Keratinocyte (primary cell): ENCODE measurements at regions not wholly inside any gene's neighbourhood (a gene's known extent, or its start where the extent isn't known, plus 50 kb on each side); places are given as distances from the start of the nearest gene placed in this dataset.

Experiments
- DNase-seq: peaks from one replicate; pipeline ENCODE4 v3.0.0-alpha.2; 2011; ENCODE audit warnings: low read depth, missing footprints, low spot score
- FAIRE-seq: peaks from 2 replicates; lab custom pipeline; 2011; peaks lifted over from hg19 to GRCh38; lab: Jason Lieb, UNC
- H2AFZ ChIP-seq: 2 replicates; pipeline ENCODE4 v1.6.0; 2012; ENCODE audit warnings: low read length, control low read depth, inconsistent platforms; ENCODE audit not compliant: control insufficient read depth
- H3K27ac ChIP-seq: 2 replicates; pipeline ENCODE4 v1.5.1; 2011; ENCODE audit warnings: low read length; ENCODE audit not compliant: control insufficient read depth, insufficient read depth
- H3K27me3 ChIP-seq: 3 replicates; pipeline ENCODE4 v1.6.0; 2011; ENCODE audit warnings: low read length; ENCODE audit not compliant: control insufficient read depth, insufficient read depth; ENCODE audit errors: extremely low read depth
- H3K36me3 ChIP-seq, 2 experiments: 2 replicates in 1 of 2; 3 replicates in 1 of 2; pipeline ENCODE4 v1.5.1; 2011; ENCODE audit warnings: low read length in 2 of 2, mild to moderate bottlenecking in 1 of 2; ENCODE audit not compliant: control insufficient read depth in 2 of 2, insufficient read depth in 2 of 2; ENCODE audit errors: extremely low read depth in 1 of 2
- H3K4me1 ChIP-seq: 3 replicates; pipeline ENCODE4 v1.5.1; 2011; ENCODE audit warnings: low read length; ENCODE audit not compliant: control insufficient read depth, insufficient read depth; ENCODE audit errors: extremely low read depth
- H3K4me2 ChIP-seq: 3 replicates; pipeline ENCODE4 v1.6.0; 2011; ENCODE audit warnings: low read depth, low read length; ENCODE audit not compliant: control insufficient read depth, insufficient read depth; ENCODE audit errors: extremely low read depth
- H3K4me3 ChIP-seq, 3 experiments: fragments of 200-600 bp in 1 of 3; sonication (generic) in 1 of 3; 2 replicates in 2 of 3; 3 replicates in 1 of 3; pipeline ENCODE4 v1.5.1; 2011 to 2016; ENCODE audit warnings: low read length in 3 of 3, mild to moderate bottlenecking in 3 of 3, control low read depth in 2 of 3, inconsistent platforms in 1 of 3, low read depth in 1 of 3, mixed read lengths in 1 of 3, mixed run types in 1 of 3, moderate library complexity in 1 of 3; ENCODE audit not compliant: control insufficient read depth in 2 of 3, insufficient read depth in 2 of 3; ENCODE audit errors: extremely low read depth in 1 of 3
- H3K79me2 ChIP-seq: 2 replicates; pipeline ENCODE4 v1.6.0; 2012; ENCODE audit warnings: low read length; ENCODE audit not compliant: control insufficient read depth, insufficient read depth
- H3K9ac ChIP-seq: 3 replicates; pipeline ENCODE4 v1.6.0; 2011; ENCODE audit warnings: low read length; ENCODE audit not compliant: control insufficient read depth, insufficient read depth; ENCODE audit errors: extremely low read depth
- H3K9me1 ChIP-seq: 3 replicates; pipeline ENCODE4 v1.6.0; 2011; ENCODE audit warnings: low read length; ENCODE audit not compliant: control insufficient read depth, insufficient read depth; ENCODE audit errors: extremely low read depth
- H3K9me3 ChIP-seq: 2 replicates; pipeline ENCODE4 v1.5.1; 2012; ENCODE audit warnings: low read depth, low read length; ENCODE audit not compliant: control insufficient read depth
- H4K20me1 ChIP-seq: 3 replicates; pipeline ENCODE4 v1.6.0; 2011; ENCODE audit warnings: low read length; ENCODE audit not compliant: control insufficient read depth, insufficient read depth; ENCODE audit errors: extremely low read depth
- CTCF ChIP-seq, 3 experiments: IDR thresholded peaks in 1 of 3; conservative IDR thresholded peaks in 1 of 3; optimal IDR thresholded peaks in 1 of 3; 2 replicates in 2 of 3; 3 replicates in 1 of 3; pipeline versions ENCODE3 to v1.5.1; 2011; ENCODE audit warnings: low read length in 3 of 3, mild to moderate bottlenecking in 3 of 3, moderate library complexity in 2 of 3, control low read depth in 1 of 3, inconsistent platforms in 1 of 3; ENCODE audit not compliant: insufficient read depth in 2 of 3; ENCODE audit errors: extremely low read depth in 1 of 3
- EZH2 ChIP-seq: IDR thresholded peaks from one replicate; pipeline ENCODE4 v1.6.1; 2012; ENCODE audit warnings: inconsistent platforms, mild to moderate bottlenecking, low read length, moderate library complexity
- dilution Hi-C: fragments of 300-500 bp; cut with MboI; formaldehyde crosslinking; loops from one replicate; pipeline ENCODE4 v1.7.0; 2020; ENCODE audit warnings: low sequenced_read_pairs; ENCODE audit not compliant: extremely low pct_ligation_motif_present

GRCh38 chr6:11292091-11292490 is 59.6 kb upstream of the NEDD9 start:
- no peaks in the 10 kb centered on the region for H3K9me3 ChIP-seq
- no peaks in the 10 kb centered on the region for H3K36me3 ChIP-seq
- DNase-seq: no peak
- no peak overlapping the region for H2AFZ ChIP-seq
- no peak overlapping the region for H3K9ac ChIP-seq
- H3K4me3 ChIP-seq: no peak overlapping the region
- no peaks in the 10 kb centered on the region for H3K4me1 ChIP-seq
- FAIRE-seq: no peak
- no peak overlapping the region for H3K4me2 ChIP-seq
- no peaks in the 10 kb centered on the region for H3K27me3 ChIP-seq
- no peaks in the 10 kb centered on the region for H3K9me1 ChIP-seq
- no peaks in the 10 kb centered on the region for H4K20me1 ChIP-seq
- TF ChIP-seq CTCF (optimal IDR thresholded peaks at IDR 0.05 in 1 of 3, IDR thresholded peaks at IDR 0.05 in 1 of 3, conservative IDR thresholded peaks at IDR 0.05 in 1 of 3; ENCODE audit: extremely low read depth in 1 of 3, insufficient read depth in 2 of 3, low read length in 3 of 3) (no peak), EZH2 (no peak)
- no peaks in the 10 kb centered on the region for H3K79me2 ChIP-seq
- dilution Hi-C loops: no loop called here
- H3K27ac ChIP-seq: no peak overlapping the region

GRCh38 chr6:11291582-11291981 is 59.1 kb upstream of the NEDD9 start:
- H3K27me3 ChIP-seq: no peaks in the 10 kb centered on the region
- no peaks in the 10 kb centered on the region for H3K9me3 ChIP-seq
- H4K20me1 ChIP-seq: no peaks in the 10 kb centered on the region
- dilution Hi-C loops: no loop called here
- H3K27ac ChIP-seq: no peak overlapping the region
- H3K36me3 ChIP-seq: no peaks in the 10 kb centered on the region
- no peak overlapping the region for H3K4me3 ChIP-seq
- DNase-seq (no peak), FAIRE-seq (no peak)
- no peak for TF ChIP-seq CTCF (optimal IDR thresholded peaks at IDR 0.05 in 1 of 3, IDR thresholded peaks at IDR 0.05 in 1 of 3, conservative IDR thresholded peaks at IDR 0.05 in 1 of 3; ENCODE audit: extremely low read depth in 1 of 3, insufficient read depth in 2 of 3, low read length in 3 of 3)
- TF ChIP-seq EZH2: no peak
- H3K79me2 ChIP-seq: no peaks in the 10 kb centered on the region
- no peak overlapping the region for H3K4me2 ChIP-seq
- H2AFZ ChIP-seq: no peak overlapping the region
- no peak overlapping the region for H3K9ac ChIP-seq
- H3K9me1 ChIP-seq: no peaks in the 10 kb centered on the region
- no peaks in the 10 kb centered on the region for H3K4me1 ChIP-seq
